Activated CD4-positive, alpha-beta memory T cell treated with anti-CD3 and anti-CD28 coated beads for 36 hours (primary cell): ENCODE measurements at regions not wholly inside any gene's neighbourhood (a gene's known extent, or its start where the extent isn't known, plus 50 kb on each side); places are given as distances from the start of the nearest gene placed in this dataset.

ENCODE experiments used
- CTCF ChIA-PET: fragments of 350-600 bp; sonication (Branson Sonifier 250); formaldehyde crosslinking; loops from one replicate; lab custom pipeline; 2021; ENCODE audit warnings: antibody characterized with exemption, inconsistent platforms; lab: Charles Lee
- POLR2A ChIA-PET: fragments of 350-600 bp; sonication (Branson Sonifier 250); formaldehyde crosslinking; loops from one replicate; lab custom pipeline; 2021; ENCODE audit warnings: antibody characterized with exemption; lab: Charles Lee
- DNase-seq: peaks from one replicate; pipeline ENCODE4 v3.0.0-alpha.2; 2020
- H3K27ac Mint-ChIP-seq: one replicate; pipeline ENCODE4 v1.8.0; 2021; ENCODE audit warnings: mixed read lengths
- H3K27me3 Mint-ChIP-seq: one replicate; pipeline ENCODE4 v1.8.0; 2021; ENCODE audit warnings: mixed read lengths
- H3K36me3 Mint-ChIP-seq: one replicate; pipeline ENCODE4 v1.8.0; 2021; ENCODE audit warnings: mixed read lengths
- H3K4me1 Mint-ChIP-seq: one replicate; pipeline ENCODE4 v1.8.0; 2021; ENCODE audit warnings: low read depth, mixed read lengths
- H3K4me3 Mint-ChIP-seq: one replicate; pipeline ENCODE4 v1.8.0; 2021; ENCODE audit warnings: mild to moderate bottlenecking, mixed read lengths
- H3K9me3 Mint-ChIP-seq: one replicate; pipeline ENCODE4 v1.8.0; 2021; ENCODE audit warnings: mixed read lengths
- intact Hi-C: fragments of 100-400 bp; cut with micrococcal nuclease; formaldehyde crosslinking; loops from one replicate; pipeline ENCODE4 v1.15.1; 2023

- Mint-ChIP-seq H3K36me3 (no peaks in the 10 kb centered on the region), H3K4me3 (no peak overlapping the region), H3K9me3 (peaks cover 25% of the 10 kb centered on the region), H3K27me3 (no peaks in the 10 kb centered on the region), H3K4me1 (no peaks in the 10 kb centered on the region), H3K27ac (no peak overlapping the region)
- intact Hi-C loops = no loop called here
- DNase-seq = no peak
- ChIA-PET POLR2A (no interaction called here), CTCF (no interaction called here)
These were observed 170.6 kb upstream of the MDGA2 start for GRCh38 chr14:47846008-47846407.

- ChIA-PET CTCF (no interaction called here), POLR2A (no interaction called here)
- no peak for DNase-seq
- Mint-ChIP-seq H3K4me1 (no peaks in the 10 kb centered on the region), H3K4me3 (no peak overlapping the region), H3K27me3 (no peaks in the 10 kb centered on the region), H3K36me3 (no peaks in the 10 kb centered on the region), H3K27ac (no peak overlapping the region), H3K9me3 (peaks cover 21% of the 10 kb centered on the region)
- intact Hi-C loops = no loop called here
These were observed 167.8 kb upstream of the MDGA2 start for GRCh38 chr14:47843236-47843635.

- POLR2A ChIA-PET = no interaction called here
These were observed 157.6 kb upstream of the MDGA2 start for GRCh38 chr14:47833011-47833410.

GRCh38 chr14:47826809-47827208, 151.4 kb upstream of the MDGA2 start:
- intact Hi-C loops = no loop called here
- Mint-ChIP-seq H3K4me1 (no peaks in the 10 kb centered on the region), H3K27me3 (no peaks in the 10 kb centered on the region), H3K27ac (no peak overlapping the region), H3K4me3 (no peak overlapping the region), H3K9me3 (peaks cover 3% of the 10 kb centered on the region), H3K36me3 (no peaks in the 10 kb centered on the region)
- ChIA-PET POLR2A (no interaction called here), CTCF (no interaction called here)
- DNase-seq = no peak

More at GRCh38 chr14:47833011-47833410, 157.6 kb upstream of the MDGA2 start:
- H3K27me3 Mint-ChIP-seq = no peaks in the 10 kb centered on the region
- no peaks in the 10 kb centered on the region for H3K4me1 Mint-ChIP-seq
- H3K9me3 Mint-ChIP-seq = peaks cover 3% of the 10 kb centered on the region
- CTCF ChIA-PET = no interaction called here
- H3K36me3 Mint-ChIP-seq = no peaks in the 10 kb centered on the region
- H3K27ac Mint-ChIP-seq = no peak overlapping the region
- intact Hi-C loops = no loop called here
- H3K4me3 Mint-ChIP-seq = no peak overlapping the region
- no peak for DNase-seq

- no peak overlapping the region for H3K4me3 Mint-ChIP-seq
- H3K27ac Mint-ChIP-seq = no peak overlapping the region
- DNase-seq = no peak
- H3K36me3 Mint-ChIP-seq = no peaks in the 10 kb centered on the region
- H3K9me3 Mint-ChIP-seq = peaks cover 9% of the 10 kb centered on the region
- intact Hi-C loops = no loop called here
- ChIA-PET CTCF (no interaction called here), POLR2A (no interaction called here)
- H3K4me1 Mint-ChIP-seq = no peaks in the 10 kb centered on the region
- H3K27me3 Mint-ChIP-seq = no peaks in the 10 kb centered on the region
These were observed 146.9 kb upstream of the MDGA2 start for GRCh38 chr14:47822326-47822725.

GRCh38 chr14:47821135-47821534, 145.7 kb upstream of the MDGA2 start:
- ChIA-PET CTCF (no interaction called here), POLR2A (no interaction called here)
- no peak for DNase-seq
- Mint-ChIP-seq H3K9me3 (peaks cover 16% of the 10 kb centered on the region), H3K4me1 (no peaks in the 10 kb centered on the region), H3K36me3 (no peaks in the 10 kb centered on the region), H3K27ac (no peak overlapping the region), H3K4me3 (no peak overlapping the region), H3K27me3 (no peaks in the 10 kb centered on the region)
- intact Hi-C loops = no loop called here

GRCh38 chr14:47790477-47790876, 115.1 kb upstream of the MDGA2 start:
- Mint-ChIP-seq H3K9me3 (peaks cover 10% of the 10 kb centered on the region), H3K36me3 (no peaks in the 10 kb centered on the region), H3K27ac (no peak overlapping the region), H3K4me1 (no peaks in the 10 kb centered on the region), H3K4me3 (no peak overlapping the region), H3K27me3 (no peaks in the 10 kb centered on the region)
- POLR2A ChIA-PET = no interaction called here
- intact Hi-C loops = no loop called here
- no peak for DNase-seq
- CTCF ChIA-PET = no interaction called here

- H3K4me3 Mint-ChIP-seq = no peak overlapping the region
- H3K27ac Mint-ChIP-seq = no peak overlapping the region
- no peaks in the 10 kb centered on the region for H3K4me1 Mint-ChIP-seq
- H3K36me3 Mint-ChIP-seq = no peaks in the 10 kb centered on the region
- intact Hi-C loops = no loop called here
- no peaks in the 10 kb centered on the region for H3K27me3 Mint-ChIP-seq
- CTCF ChIA-PET = no interaction called here
- DNase-seq = no peak
- POLR2A ChIA-PET = no interaction called here
- H3K9me3 Mint-ChIP-seq = peaks cover 10% of the 10 kb centered on the region
These were observed 109.7 kb upstream of the MDGA2 start for GRCh38 chr14:47785058-47785457.

GRCh38 chr14:47778631-47779030, 103.2 kb upstream of the MDGA2 start:
- Mint-ChIP-seq H3K27ac (no peak overlapping the region), H3K4me3 (no peak overlapping the region), H3K4me1 (no peaks in the 10 kb centered on the region), H3K9me3 (no peaks in the 10 kb centered on the region), H3K36me3 (no peaks in the 10 kb centered on the region), H3K27me3 (no peaks in the 10 kb centered on the region)
- ChIA-PET POLR2A (no interaction called here), CTCF (no interaction called here)
- DNase-seq = no peak
- intact Hi-C loops = no loop called here

- ChIA-PET POLR2A (no interaction called here), CTCF (no interaction called here)
- DNase-seq = no peak
- Mint-ChIP-seq H3K27ac (no peak overlapping the region), H3K36me3 (no peaks in the 10 kb centered on the region), H3K27me3 (no peaks in the 10 kb centered on the region), H3K4me3 (no peak overlapping the region), H3K4me1 (no peaks in the 10 kb centered on the region), H3K9me3 (peaks cover 5% of the 10 kb centered on the region)
- intact Hi-C loops = no loop called here
These were observed 97.2 kb upstream of the MDGA2 start for GRCh38 chr14:47772652-47773051.

- Mint-ChIP-seq H3K4me1 (no peaks in the 10 kb centered on the region), H3K36me3 (no peaks in the 10 kb centered on the region), H3K27ac (no peak overlapping the region), H3K9me3 (peaks cover 29% of the 10 kb centered on the region), H3K4me3 (no peak overlapping the region), H3K27me3 (no peaks in the 10 kb centered on the region)
- no peak for DNase-seq
- intact Hi-C loops = no loop called here
- ChIA-PET POLR2A (no interaction called here), CTCF (no interaction called here)
These were observed 87.9 kb upstream of the MDGA2 start for GRCh38 chr14:47763188-47763854.

GRCh38 chr14:47746986-47747385, 71.6 kb upstream of the MDGA2 start:
- no peaks in the 10 kb centered on the region for H3K36me3 Mint-ChIP-seq
- ChIA-PET POLR2A (no interaction called here), CTCF (no interaction called here)
- peaks cover 14% of the 10 kb centered on the region for H3K9me3 Mint-ChIP-seq
- no peak overlapping the region for H3K27ac Mint-ChIP-seq
- intact Hi-C loops = no loop called here
- no peaks in the 10 kb centered on the region for H3K27me3 Mint-ChIP-seq
- DNase-seq = no peak
- H3K4me3 Mint-ChIP-seq = no peak overlapping the region
- H3K4me1 Mint-ChIP-seq = no peaks in the 10 kb centered on the region

GRCh38 chr14:47744155-47744554, 68.8 kb upstream of the MDGA2 start:
- no peak for DNase-seq
- H3K4me3 Mint-ChIP-seq = no peak overlapping the region
- intact Hi-C loops = no loop called here
- no peaks in the 10 kb centered on the region for H3K36me3 Mint-ChIP-seq
- H3K27ac Mint-ChIP-seq = no peak overlapping the region
- H3K27me3 Mint-ChIP-seq = no peaks in the 10 kb centered on the region
- POLR2A ChIA-PET = no interaction called here
- H3K4me1 Mint-ChIP-seq = no peaks in the 10 kb centered on the region
- CTCF ChIA-PET = no interaction called here
- H3K9me3 Mint-ChIP-seq = peaks cover 3% of the 10 kb centered on the region
